Fibroblast of skin of left biceps (primary cell): ENCODE measurements at regions not wholly inside any gene's neighbourhood (a gene's known extent, or its start where the extent isn't known, plus 50 kb on each side); places are given as distances from the start of the nearest gene placed in this dataset.

Source experiments
- DNase-seq, 2 experiments: peaks; one replicate each; pipeline ENCODE4 v3.0.0-alpha.2; 2013; ENCODE audit warnings: low read depth in 2 of 2

DNA sequence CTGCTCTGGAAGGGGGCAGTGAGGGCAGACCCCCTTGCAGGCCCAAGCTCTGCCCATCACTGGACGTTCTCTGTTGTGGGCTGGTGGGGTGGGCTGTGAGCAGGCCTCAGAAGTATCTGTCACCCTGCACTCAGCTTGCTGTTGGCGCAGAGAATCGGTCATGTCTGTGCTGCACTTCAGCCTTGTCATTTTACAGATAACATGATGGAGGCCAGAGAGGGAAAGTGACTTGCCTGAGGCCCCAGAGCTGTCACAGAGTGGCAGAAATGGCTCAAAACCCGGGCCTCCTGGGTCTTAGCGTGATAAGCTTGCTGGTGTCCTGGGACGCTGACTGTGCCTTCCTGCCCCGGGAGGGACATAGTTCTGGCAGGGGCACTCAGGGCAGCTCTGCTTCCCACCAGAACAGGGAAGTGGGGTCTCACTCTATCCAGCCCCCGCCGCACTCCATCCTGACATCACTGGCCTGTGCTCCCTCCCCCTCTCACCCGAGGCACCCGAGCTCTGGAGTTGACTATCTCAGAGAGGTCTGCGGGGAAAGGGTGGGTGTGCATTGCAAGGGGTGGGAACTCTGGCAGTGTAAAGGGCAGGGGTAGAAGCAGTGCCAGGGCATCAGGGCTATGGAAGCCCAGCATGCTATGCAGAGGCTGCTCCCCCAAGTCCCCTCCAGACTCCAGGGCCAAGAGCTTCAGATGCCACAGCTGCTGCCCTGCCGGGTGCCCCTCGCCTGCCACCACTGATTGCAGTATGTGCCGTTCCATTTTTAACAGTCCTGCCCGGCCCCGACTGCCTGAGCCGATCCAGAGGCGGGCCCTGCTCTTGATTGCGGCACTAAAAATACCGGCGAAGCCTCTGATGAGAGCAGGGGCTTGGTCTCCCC lies 50.4 kb upstream of the NECTIN1 start:
- no peak for DNase-seq
